ENCODE measurements at regions not wholly inside any gene's neighbourhood (a gene's known extent, or its start where the extent isn't known, plus 50 kb on each side); places are given as distances from the start of the nearest gene placed in this dataset.
A peak's percentile ranks its signal among the peaks of the same experiment; 100 is the strongest.

DNA sequence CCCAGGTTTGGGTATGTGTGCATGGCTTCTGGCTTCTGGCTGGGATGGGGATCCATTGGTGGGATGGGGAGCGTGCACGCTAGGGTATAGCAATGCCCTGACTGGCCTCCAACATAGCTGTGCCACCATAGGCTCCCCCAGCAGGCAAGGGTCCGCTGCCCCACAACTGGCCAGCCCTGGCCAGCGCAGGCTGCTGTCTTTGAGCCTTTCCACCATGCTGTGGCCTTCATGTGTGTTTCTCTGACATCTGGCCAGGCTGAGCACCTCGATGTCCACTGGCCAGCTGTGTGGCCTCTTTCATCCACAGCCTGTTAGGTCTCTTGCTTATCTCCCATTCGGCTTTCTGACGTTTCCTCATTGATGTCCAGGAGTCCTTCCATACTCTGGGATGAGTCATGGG is 231.3 kb downstream of the NDUFA10 start:
- Histone ChIP-seq H3K9me3 (replicated peaks in 1 of 11) (peaks cover 0 to 10% (median 6%) of the 10 kb centered on the region in 11 experiments; a peak in 11 of 22 replicates), H3K27ac (no peak overlapping the region), H3K9ac (no peak overlapping the region), H3K36me3 (no peaks in the 10 kb centered on the region), H4K20me1 (no peaks in the 10 kb centered on the region), H3K27me3 (no peaks in the 10 kb centered on the region), H3K4me3 (no peak overlapping the region), H3K4me1 (peaks cover 13 to 43% (median 40%) of the 10 kb centered on the region in 10 experiments), H3K4me2 (no peak overlapping the region)
- TF ChIP-seq Cebpa-rat (IDR thresholded peaks at IDR 0.05), result no peak

DNA sequence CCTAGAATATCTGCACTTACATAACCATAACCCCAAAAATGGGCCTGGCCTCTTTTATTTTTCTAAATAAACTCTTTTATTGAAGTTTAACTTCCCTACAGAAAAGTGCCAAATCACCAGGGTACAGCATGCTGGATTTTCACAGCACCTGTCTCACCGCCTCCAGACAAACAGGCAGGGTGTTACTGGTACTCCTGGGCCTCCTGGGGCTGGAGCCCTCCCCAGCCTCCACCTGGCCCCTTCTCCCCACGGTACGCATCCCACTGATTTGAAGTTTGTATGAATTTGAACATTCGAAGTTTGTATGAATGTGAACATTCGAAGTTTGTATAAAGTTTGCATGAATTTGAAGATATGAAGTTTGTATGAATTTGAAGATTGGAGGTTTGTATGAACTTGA is 232.1 kb downstream of the NDUFA10 start:
- Histone ChIP-seq H3K9me3 (replicated peaks in 1 of 11) (peaks cover 0 to 10% (median 6%) of the 10 kb centered on the region in 11 experiments; a peak in 11 of 22 replicates), H4K20me1 (no peaks in the 10 kb centered on the region), H3K36me3 (no peaks in the 10 kb centered on the region), H3K4me3 (no peak overlapping the region), H3K9ac (no peak overlapping the region), H3K4me2 (peak overlapping the region in 4 of 11 experiments; percentile 6 to 37 (median 22); a peak in 2 of 22 replicates), H3K27me3 (no peaks in the 10 kb centered on the region), H3K27ac (no peak overlapping the region), H3K4me1 (peaks cover 13 to 50% (median 45%) of the 10 kb centered on the region in 10 experiments)
- TF ChIP-seq Cebpa-rat (IDR thresholded peaks at IDR 0.05), result no peak

- H3K4me2 ChIP-seq, result peak overlapping the region in 6 of 11 experiments; percentile 6 to 53 (median 22); a peak in 5 of 22 replicates
- H3K36me3 ChIP-seq, result no peaks in the 10 kb centered on the region
- H3K4me3 ChIP-seq, result no peak overlapping the region
- no peak overlapping the region for H3K27ac ChIP-seq
- H4K20me1 ChIP-seq, result no peaks in the 10 kb centered on the region
- TF ChIP-seq Cebpa-rat (IDR thresholded peaks at IDR 0.05), result no peak
- no peak overlapping the region for H3K9ac ChIP-seq
- H3K9me3 ChIP-seq (replicated peaks in 1 of 11), result peaks cover 0 to 11% (median 6%) of the 10 kb centered on the region in 11 experiments; a peak in 11 of 22 replicates
- H3K27me3 ChIP-seq, result no peaks in the 10 kb centered on the region
- H3K4me1 ChIP-seq, result peaks cover 13 to 56% (median 45%) of the 10 kb centered on the region in 10 experiments
These were observed 232.6 kb downstream of the NDUFA10 start for GRCh38 chr2:239792405-239793084.

GRCh38 chr2:239791526-239792404 is 233.4 kb downstream of the NDUFA10 start:
- H3K9ac ChIP-seq, result no peak overlapping the region

DNA sequence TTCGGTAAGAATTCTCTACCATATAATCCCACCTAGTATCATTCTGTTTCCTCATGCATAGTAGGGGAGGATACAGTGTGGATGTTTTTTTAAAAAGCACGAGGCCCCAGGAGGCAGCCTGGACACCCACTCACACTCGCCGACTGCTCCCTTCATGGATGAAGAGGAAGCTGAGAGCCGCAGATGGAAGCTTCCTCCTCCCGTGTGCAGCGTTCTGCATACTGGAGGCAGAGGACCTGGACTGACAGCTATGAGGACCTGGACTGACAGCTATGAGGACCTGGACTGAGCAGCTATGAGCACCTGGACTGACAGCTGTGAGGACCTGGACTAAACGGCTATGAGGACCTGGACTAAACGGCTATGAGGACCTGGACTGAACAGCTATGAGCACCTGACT is 234.4 kb downstream of the NDUFA10 start:
- Histone ChIP-seq H3K4me2 (peak overlapping the region; percentile 40 to 75 (median 62)), H3K4me3 (no peak overlapping the region), H4K20me1 (no peaks in the 10 kb centered on the region), H3K36me3 (no peaks in the 10 kb centered on the region), H3K27me3 (no peaks in the 10 kb centered on the region), H3K4me1 (peaks cover 13 to 57% (median 45%) of the 10 kb centered on the region in 10 experiments), H3K9ac (no peak overlapping the region), H3K9me3 (replicated peaks in 1 of 11) (peaks cover 6 to 24% (median 11%) of the 10 kb centered on the region in 11 experiments; a peak in 18 of 22 replicates), H3K27ac (no peak overlapping the region)
- no peak for TF ChIP-seq Cebpa-rat (IDR thresholded peaks at IDR 0.05)

More at GRCh38 chr2:239791526-239792404, 233.4 kb downstream of the NDUFA10 start:
- Histone ChIP-seq H3K9me3 (replicated peaks in 1 of 11) (peaks cover 0 to 16% (median 7%) of the 10 kb centered on the region in 11 experiments; a peak in 14 of 22 replicates), H3K27me3 (no peaks in the 10 kb centered on the region), H3K4me1 (peaks cover 13 to 57% (median 45%) of the 10 kb centered on the region in 10 experiments), H3K4me2 (peak overlapping the region in 8 of 11 experiments; percentile 3 to 72 (median 43); a peak in 11 of 22 replicates), H4K20me1 (no peaks in the 10 kb centered on the region), H3K27ac (no peak overlapping the region), H3K4me3 (no peak overlapping the region), H3K36me3 (no peaks in the 10 kb centered on the region)
- no peak for TF ChIP-seq Cebpa-rat (IDR thresholded peaks at IDR 0.05)

DNA sequence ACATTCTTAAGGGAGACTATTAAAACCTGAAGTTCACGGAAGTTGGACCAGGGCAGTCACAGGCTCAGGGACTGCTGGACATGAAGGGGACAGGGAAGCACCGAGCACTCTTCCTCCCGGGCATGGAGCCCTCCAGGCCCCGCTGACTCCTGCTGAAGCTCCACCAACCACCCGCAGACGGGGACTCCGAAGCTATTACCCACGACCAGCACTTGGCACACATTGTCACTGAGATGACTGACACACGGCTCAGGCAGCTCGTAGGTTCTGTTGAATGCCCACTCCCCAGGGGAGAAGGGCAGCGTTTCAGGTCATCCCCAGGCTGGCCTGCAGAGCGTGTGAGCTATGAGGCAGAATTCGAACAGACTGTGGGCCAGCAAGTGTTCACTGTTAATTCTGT is 234.8 kb downstream of the NDUFA10 start:
- peaks cover 7 to 24% (median 15%) of the 10 kb centered on the region in 11 experiments; a peak in 19 of 22 replicates for H3K9me3 ChIP-seq (replicated peaks in 1 of 11)
- no peak overlapping the region for H3K9ac ChIP-seq
- H3K4me3 ChIP-seq, result no peak overlapping the region
- no peaks in the 10 kb centered on the region for H3K36me3 ChIP-seq
- H3K4me2 ChIP-seq, result peak overlapping the region; percentile 40 to 75 (median 62)
- H4K20me1 ChIP-seq, result no peaks in the 10 kb centered on the region
- H3K4me1 ChIP-seq, result peaks cover 13 to 57% (median 45%) of the 10 kb centered on the region in 10 experiments
- H3K27me3 ChIP-seq, result no peaks in the 10 kb centered on the region
- H3K27ac ChIP-seq, result no peak overlapping the region
- no peak for TF ChIP-seq Cebpa-rat (IDR thresholded peaks at IDR 0.05)

DNA sequence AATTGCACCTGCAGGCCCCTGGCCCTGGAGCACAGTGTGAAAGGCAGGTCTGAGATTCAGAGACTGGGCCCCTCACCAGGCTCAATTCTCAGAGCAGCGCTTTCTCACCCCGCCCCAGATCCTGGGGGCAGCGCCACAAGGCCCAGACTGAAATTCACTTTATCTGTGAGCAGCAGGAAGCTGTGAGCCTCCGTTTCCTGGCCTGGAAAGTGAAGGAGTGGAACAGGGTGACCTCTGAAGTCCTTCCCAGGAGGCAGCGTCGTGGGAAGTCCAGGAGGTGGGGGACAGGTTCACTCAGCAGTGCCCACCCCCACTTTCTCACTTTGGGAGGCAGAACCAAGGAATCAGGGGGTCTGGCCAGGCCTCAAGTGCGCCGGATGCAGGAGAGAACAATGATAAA is 235.4 kb downstream of the NDUFA10 start:
- Histone ChIP-seq H4K20me1 (no peaks in the 10 kb centered on the region), H3K9ac (no peak overlapping the region), H3K9me3 (replicated peaks in 1 of 11) (peaks cover 6 to 24% (median 14%) of the 10 kb centered on the region in 11 experiments; a peak in 18 of 22 replicates), H3K27me3 (no peaks in the 10 kb centered on the region), H3K36me3 (no peaks in the 10 kb centered on the region), H3K4me1 (peaks cover 13 to 57% (median 45%) of the 10 kb centered on the region in 10 experiments), H3K4me3 (no peak overlapping the region), H3K27ac (no peak overlapping the region), H3K4me2 (peak overlapping the region in 10 of 11 experiments; percentile 40 to 75 (median 62); a peak in 18 of 22 replicates)
- no peak for TF ChIP-seq Cebpa-rat (IDR thresholded peaks at IDR 0.05)

GRCh38 chr2:239788576-239789098 is 236.5 kb downstream of the NDUFA10 start:
- Histone ChIP-seq H3K4me2 (peak overlapping the region in 8 of 11 experiments; percentile 59 to 75 (median 65); a peak in 12 of 22 replicates), H3K27ac (no peak overlapping the region), H3K9ac (no peak overlapping the region), H3K36me3 (no peaks in the 10 kb centered on the region), H3K4me3 (no peak overlapping the region), H4K20me1 (no peaks in the 10 kb centered on the region), H3K9me3 (replicated peaks in 1 of 11) (peaks cover 6 to 24% (median 13%) of the 10 kb centered on the region in 11 experiments; a peak in 18 of 22 replicates), H3K27me3 (no peaks in the 10 kb centered on the region), H3K4me1 (peaks cover 13 to 57% (median 45%) of the 10 kb centered on the region in 10 experiments)
- no peak for TF ChIP-seq Cebpa-rat (IDR thresholded peaks at IDR 0.05)
